Heart left ventricle (tissue), 16 donors: ENCODE measurements at regions not wholly inside any gene's neighbourhood (a gene's known extent, or its start where the extent isn't known, plus 50 kb on each side); places are given as distances from the start of the nearest gene placed in this dataset.

ENCODE experiments used
- ATAC-seq, 4 donors: fragments of 200-7000 bp; cut with Tn5 transposase; one replicate each; pipeline ENCODE4 v1.9.1; 2020 to 2022; ENCODE audit warnings: moderate library complexity in 4 of 4, mild to moderate bottlenecking in 3 of 4, moderate number of reproducible peaks in 1 of 4
- DNase-seq, 5 donors: peaks; one replicate each; pipeline ENCODE4 v3.0.0-alpha.2; 2020
- H3K27ac ChIP-seq, 12 donors: fragments of 200-600 bp; sonication (generic) in 4 of 12; one replicate each; pipeline versions ENCODE4 v1.5.0 to v1.8.0; 2016 to 2022; ENCODE audit warnings: mild to moderate bottlenecking in 2 of 12
- H3K27me3 ChIP-seq, 9 donors: fragments of 200-600 bp; sonication (generic) in 2 of 9; one replicate each; pipeline versions ENCODE4 v1.5.1 to v1.8.0; 2016 to 2022; ENCODE audit warnings: mild to moderate bottlenecking in 3 of 9
- H3K36me3 ChIP-seq, 9 donors: fragments of 200-600 bp; sonication (generic) in 2 of 9; one replicate each; pipeline versions ENCODE4 v1.5.0 to v1.8.0; 2018 to 2022; ENCODE audit warnings: mild to moderate bottlenecking in 2 of 9
- H3K4me1 ChIP-seq, 12 donors: fragments of 200-600 bp; sonication (generic) in 4 of 12; one replicate each; pipeline versions ENCODE4 v1.5.0 to v1.8.0; 2016 to 2022; ENCODE audit warnings: mild to moderate bottlenecking in 3 of 12
- H3K4me3 ChIP-seq, 12 donors: fragments of 200-600 bp; sonication (generic) in 4 of 12; one replicate each; pipeline versions ENCODE4 v1.5.0 to v1.8.0; 2017 to 2022; ENCODE audit warnings: mild to moderate bottlenecking in 9 of 12, moderate library complexity in 4 of 12
- H3K9me3 ChIP-seq, 12 donors: fragments of 200-600 bp; sonication (generic) in 4 of 12; one replicate each; pipeline versions ENCODE4 v1.5.0 to v1.8.0; 2016 to 2022; ENCODE audit warnings: mild to moderate bottlenecking in 1 of 12
- CTCF ChIP-seq, 12 donors: fragments of 200-600 bp; sonication (generic) in 4 of 12; IDR thresholded peaks; one replicate each; pipeline versions ENCODE4 v1.5.0 to v1.8.0; 2018 to 2022; ENCODE audit warnings: antibody characterized with exemption in 12 of 12, mild to moderate bottlenecking in 5 of 12
- POLR2A ChIP-seq, 2 donors: fragments of 450-650 bp; IDR thresholded peaks; one replicate each; pipeline ENCODE4 v1.6.1; 2017; ENCODE audit warnings: antibody characterized with exemption in 2 of 2, mild to moderate bottlenecking in 2 of 2, moderate library complexity in 2 of 2
- WGBS, 4 donors: extraction: QIAGEN DNeasy Blood & Tissue Kit in 2 of 4; methylation state at CpG; one replicate each; pipeline versions ENCODE4 v1.1.5 to v1.1.7; 2013 to 2018; 5-methylcytosine and 5-hydroxymethylcytosine counted together
- intact Hi-C, 10 donors: fragments of 100-400 bp; cut with DNase I; formaldehyde crosslinking; loops; one replicate each; pipeline versions ENCODE4 v1.11.1 to v1.14.2; 2022
- donor health status: ischemic (EF 13 %, LVEDD 7.1; RV severe dilation, severe dysfunction).
- donor health status: healthy with polysubstance abuse.
- donor health status: DM: no; HTN: yes; CAD: no.
- donor health status: DM: no; HTN: no; CAD: no.
- donor health status: ischemic (EF 25% LVEDD 6.9; RV normal size, moderate dysfunction).
- donor health status: ischemic (EF 25% LVEDD 5.7; RV mildly dilated, moderate dysfunction).
- donor health status: healthy.
- donor health status: DM: yes; HTN: yes; CAD: no.
- donor health status: ischemic (EF 35%, LVEDD 5.7; RV mildly dilated, moderate dysfunction).
- donor health status: nonischemic (EF 11% LVEDD 7.7; RV severe dilation, severe dysfunction).
- donor health status: DM: yes; HTN: yes; CAD: no.
- donor health status: PGD.
- donor health status: ischemic (EF 29% LVEDD 5.4; RV normal size, mild dysfunction).
- donor health status: nonischemic (EF 23%, LVEDD 6.1; RV moderate dilation, normal function).

DNA sequence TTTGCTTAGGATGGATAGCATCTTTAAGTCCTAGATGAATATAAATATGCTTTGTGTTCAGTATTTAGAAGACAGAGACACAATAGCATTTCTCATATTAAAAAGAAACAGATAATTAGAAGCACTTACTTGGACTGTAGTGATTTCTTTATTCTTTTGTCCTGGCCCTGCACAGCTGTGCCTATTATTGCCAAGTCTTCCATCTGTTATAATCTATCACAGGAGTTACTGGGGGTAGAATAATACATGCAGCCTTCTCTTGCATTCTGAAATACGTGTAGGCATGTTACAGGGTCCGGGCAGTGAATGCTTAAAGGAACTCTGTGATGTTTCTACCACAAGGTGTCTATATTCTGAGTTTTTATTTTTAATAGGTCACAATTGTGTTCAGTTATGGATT lies 461.5 kb upstream of the COBL start:
- TF ChIP-seq CTCF (IDR thresholded peaks at IDR 0.05) (no peak), POLR2A (IDR thresholded peaks at IDR 0.05) (no peak)
- Histone ChIP-seq H3K36me3 (no peaks in the 10 kb centered on the region), H3K27ac (no peak overlapping the region), H3K27me3 (no peaks in the 10 kb centered on the region), H3K9me3 (no peaks in the 10 kb centered on the region), H3K4me3 (no peak overlapping the region), H3K4me1 (no peaks in the 10 kb centered on the region)
- ATAC-seq (no peak), DNase-seq (no peak)
- WGBS, 4 donors: 68 to 72% (median 70%) methylated on average over 2 of the region's 2 CpGs
- intact Hi-C loops: no loop called here

DNA sequence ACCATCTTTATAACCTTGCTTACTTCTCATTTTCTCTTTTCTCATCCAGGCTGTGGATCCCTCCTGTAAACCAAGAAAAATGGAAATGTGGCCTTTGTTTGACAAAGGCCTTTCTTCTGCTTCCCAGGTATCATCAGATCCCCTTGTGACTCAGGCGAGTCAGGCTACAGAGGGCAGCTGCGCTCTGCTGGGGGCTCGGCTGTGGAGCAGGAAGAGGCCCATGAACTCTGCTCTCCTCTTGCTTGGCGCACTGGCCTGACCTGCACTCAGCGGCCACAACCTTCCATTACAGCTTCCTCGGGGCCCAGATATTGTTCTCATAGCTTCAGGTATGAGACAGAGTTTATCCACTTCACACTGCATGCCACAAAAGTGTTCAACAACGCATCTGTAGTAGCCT lies 457.6 kb upstream of the COBL start:
- no peaks in the 10 kb centered on the region for H3K27me3 ChIP-seq
- intact Hi-C loops: loop anchor here in 1 of 10 donors (5.0 kb wide), 1 partner anchor 38 kb away; no protein-coding TSS in a partner anchor
- H3K27ac ChIP-seq: no peak overlapping the region
- TF ChIP-seq POLR2A (IDR thresholded peaks at IDR 0.05) (no peak), CTCF (IDR thresholded peaks at IDR 0.05) (no peak)
- WGBS, 4 donors: 70 to 81% (median 73%) methylated on average over 7 of the region's 7 CpGs
- H3K9me3 ChIP-seq: no peaks in the 10 kb centered on the region
- no peak for ATAC-seq
- no peaks in the 10 kb centered on the region for H3K36me3 ChIP-seq
- DNase-seq: no peak
- no peak overlapping the region for H3K4me3 ChIP-seq
- no peaks in the 10 kb centered on the region for H3K4me1 ChIP-seq

DNA sequence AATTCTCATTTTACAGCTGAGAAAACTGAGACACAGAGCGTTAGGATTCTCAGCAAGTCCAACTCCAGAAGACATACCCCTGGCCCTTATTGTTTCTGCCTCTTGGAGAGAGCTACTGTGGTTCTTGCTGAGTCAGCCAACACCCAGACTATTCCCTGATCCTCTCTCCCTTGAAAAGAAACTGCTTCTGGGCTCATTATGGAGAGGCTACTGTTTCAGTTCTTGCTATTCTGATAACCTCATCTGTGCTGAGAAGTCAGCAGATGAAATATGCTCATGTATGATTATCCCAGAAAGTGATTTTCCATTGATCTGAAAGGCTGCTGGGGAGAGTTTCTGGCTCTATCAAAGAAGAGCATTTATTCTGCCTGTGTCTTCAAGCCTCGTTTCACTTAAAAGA lies 455.6 kb upstream of the COBL start:
- intact Hi-C loops: loop anchor here in 1 of 10 donors (5.0 kb wide), 1 partner anchor 40 kb away; no protein-coding TSS in a partner anchor
- no peak for DNase-seq
- no peaks in the 10 kb centered on the region for H3K9me3 ChIP-seq
- H3K4me1 ChIP-seq: no peaks in the 10 kb centered on the region
- TF ChIP-seq CTCF (IDR thresholded peaks at IDR 0.05): no peak
- TF ChIP-seq POLR2A (IDR thresholded peaks at IDR 0.05): no peak
- H3K27me3 ChIP-seq: no peaks in the 10 kb centered on the region
- no peak overlapping the region for H3K27ac ChIP-seq
- ATAC-seq: no peak
- no peak overlapping the region for H3K4me3 ChIP-seq
- no peaks in the 10 kb centered on the region for H3K36me3 ChIP-seq
- 60 to 70% (median 67%) methylated on average over 2 of the region's 2 CpGs for WGBS, 4 donors

DNA sequence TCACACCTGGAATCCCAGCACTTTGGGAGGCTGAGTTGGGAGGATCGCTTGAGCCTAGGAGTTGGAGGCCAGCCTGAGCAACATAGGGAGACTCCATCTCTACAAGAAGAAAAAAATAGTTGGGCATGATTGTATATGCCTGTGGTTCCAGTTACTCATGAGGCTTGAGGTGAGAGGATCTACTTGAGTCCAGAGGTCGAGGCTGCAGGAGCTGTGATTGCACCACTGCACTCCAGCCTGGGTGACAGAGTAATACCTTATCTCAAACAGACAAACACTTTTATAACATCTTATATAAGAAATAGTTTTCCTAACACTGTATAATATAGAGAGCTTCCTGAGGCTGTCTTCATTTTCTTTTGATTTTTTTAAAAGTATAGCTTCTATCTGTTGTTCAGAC lies 448.4 kb upstream of the COBL start:
- Histone ChIP-seq H3K4me3 (no peak overlapping the region), H3K27me3 (no peaks in the 10 kb centered on the region), H3K4me1 (no peaks in the 10 kb centered on the region), H3K27ac (no peak overlapping the region), H3K36me3 (no peaks in the 10 kb centered on the region), H3K9me3 (no peaks in the 10 kb centered on the region)
- DNase-seq (no peak), ATAC-seq (no peak)
- no peak for TF ChIP-seq CTCF (IDR thresholded peaks at IDR 0.05)
- no peak for TF ChIP-seq POLR2A (IDR thresholded peaks at IDR 0.05)
- WGBS, 4 donors: 74 to 82% (median 78%) methylated on average over 2 of the region's 2 CpGs
- intact Hi-C loops: no loop called here
